ENCODE measurements at regions not wholly inside any gene's neighbourhood (a gene's known extent, or its start where the extent isn't known, plus 50 kb on each side); places are given as distances from the start of the nearest gene placed in this dataset.

- H3K9me3 ChIP-seq = no peaks in the 10 kb centered on the region
- no peak for DNase-seq (ENCODE audit: low spot score in 2 of 2)
- H3K27me3 ChIP-seq (ENCODE audit: low read depth) = no peaks in the 10 kb centered on the region
- H3K36me3 ChIP-seq (replicated peaks) = no peaks in the 10 kb centered on the region
- in situ Hi-C loops (cut with MboI; ENCODE audit: low sequenced_read_pairs) = no loop called here
- H3K4me1 ChIP-seq = peaks cover 3% of the 10 kb centered on the region; the same call in 1 of the 2 replicates
- H3K4me3 ChIP-seq = no peak overlapping the region
Measured at GRCh38 chr12:88393017-88393767, 187.1 kb downstream of the KITLG start.

- Histone ChIP-seq H3K27me3 (ENCODE audit: low read depth) (no peaks in the 10 kb centered on the region), H3K4me3 (no peak overlapping the region), H3K9me3 (no peaks in the 10 kb centered on the region), H3K36me3 (replicated peaks) (no peaks in the 10 kb centered on the region), H3K4me1 (no peaks in the 10 kb centered on the region)
- no peak for DNase-seq (ENCODE audit: low spot score in 2 of 2)
- in situ Hi-C loops (cut with MboI; ENCODE audit: low sequenced_read_pairs) = no loop called here
Measured at GRCh38 chr12:88398031-88398430, 182.2 kb downstream of the KITLG start.

DNA sequence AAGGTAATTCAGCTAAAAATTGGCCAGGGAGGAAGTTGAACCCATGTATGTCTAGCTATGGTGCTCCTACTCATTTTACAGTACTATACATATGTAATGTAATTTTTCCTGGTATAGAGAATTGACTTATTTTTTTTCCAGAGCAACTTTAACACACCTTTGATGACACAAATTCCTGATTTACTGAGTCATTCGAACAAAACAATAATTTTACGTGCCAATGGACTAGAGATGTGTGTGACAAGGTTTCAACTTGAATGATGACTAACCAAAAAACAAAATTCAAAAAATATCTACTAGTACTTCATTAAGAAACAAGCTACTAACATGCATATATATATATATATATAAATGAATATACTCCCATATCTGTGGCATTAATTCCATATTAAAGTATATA, 180.5 kb downstream of the KITLG start:
- no peaks in the 10 kb centered on the region for H3K27me3 ChIP-seq (ENCODE audit: low read depth)
- H3K36me3 ChIP-seq (replicated peaks) = no peaks in the 10 kb centered on the region
- H3K4me1 ChIP-seq = no peaks in the 10 kb centered on the region
- in situ Hi-C loops (cut with MboI; ENCODE audit: low sequenced_read_pairs) = no loop called here
- no peaks in the 10 kb centered on the region for H3K9me3 ChIP-seq
- no peak for DNase-seq (ENCODE audit: low spot score in 2 of 2)
- H3K4me3 ChIP-seq = no peak overlapping the region

GRCh38 chr12:88400302-88400701, 180.0 kb downstream of the KITLG start:
- in situ Hi-C loops (cut with MboI; ENCODE audit: low sequenced_read_pairs) = no loop called here
- Histone ChIP-seq H3K4me3 (no peak overlapping the region), H3K4me1 (no peaks in the 10 kb centered on the region), H3K36me3 (replicated peaks) (no peaks in the 10 kb centered on the region), H3K9me3 (no peaks in the 10 kb centered on the region), H3K27me3 (ENCODE audit: low read depth) (no peaks in the 10 kb centered on the region)
- DNase-seq (ENCODE audit: low spot score in 2 of 2) = no peak

DNA sequence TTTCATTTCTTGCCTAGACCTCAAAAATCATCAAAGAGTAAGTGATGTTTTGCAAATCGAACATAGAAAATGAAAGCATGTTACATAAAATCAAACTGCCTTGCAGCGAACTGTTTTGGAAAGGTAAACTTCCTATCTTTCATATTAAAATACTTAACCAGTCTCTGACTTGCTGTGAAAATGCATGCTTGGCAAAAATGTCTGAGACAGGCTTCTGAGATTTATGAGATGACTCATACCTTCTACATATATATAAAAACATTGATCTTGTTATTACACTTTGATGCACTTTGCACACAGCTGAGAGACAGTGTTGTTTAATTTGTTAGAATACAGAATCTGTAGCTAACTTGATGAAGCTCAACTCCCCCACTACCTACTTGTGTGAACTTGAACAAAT, 179.1 kb downstream of the KITLG start:
- Histone ChIP-seq H3K4me1 (no peaks in the 10 kb centered on the region), H3K4me3 (no peak overlapping the region), H3K27me3 (ENCODE audit: low read depth) (no peaks in the 10 kb centered on the region), H3K9me3 (no peaks in the 10 kb centered on the region), H3K36me3 (replicated peaks) (no peaks in the 10 kb centered on the region)
- DNase-seq (ENCODE audit: low spot score in 2 of 2) = no peak
- in situ Hi-C loops (cut with MboI; ENCODE audit: low sequenced_read_pairs) = no loop called here

DNA sequence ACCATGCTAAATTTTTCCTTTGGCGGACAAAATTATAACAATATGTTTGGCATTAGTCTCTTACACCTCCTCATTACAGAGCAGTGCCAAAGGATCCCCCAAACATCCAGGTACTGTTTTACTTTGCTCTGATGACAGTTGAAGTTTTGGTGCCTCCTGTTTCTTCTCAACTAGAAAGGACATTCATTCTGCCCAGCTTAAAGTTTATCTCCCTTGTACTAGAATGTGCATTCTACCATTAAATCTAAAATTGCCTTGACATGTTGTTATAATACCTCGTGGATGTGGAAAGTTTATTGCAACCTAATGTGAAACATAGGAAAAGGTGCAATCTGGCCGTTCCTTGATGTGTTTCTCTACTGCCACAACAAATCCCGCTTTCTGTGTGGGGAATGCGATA, 173.4 kb downstream of the KITLG start:
- Histone ChIP-seq H3K4me3 (no peak overlapping the region), H3K4me1 (no peaks in the 10 kb centered on the region), H3K36me3 (replicated peaks) (no peaks in the 10 kb centered on the region), H3K27me3 (ENCODE audit: low read depth) (no peaks in the 10 kb centered on the region), H3K9me3 (no peaks in the 10 kb centered on the region)
- DNase-seq (ENCODE audit: low spot score in 2 of 2) = no peak
- in situ Hi-C loops (cut with MboI; ENCODE audit: low sequenced_read_pairs) = no loop called here

DNA sequence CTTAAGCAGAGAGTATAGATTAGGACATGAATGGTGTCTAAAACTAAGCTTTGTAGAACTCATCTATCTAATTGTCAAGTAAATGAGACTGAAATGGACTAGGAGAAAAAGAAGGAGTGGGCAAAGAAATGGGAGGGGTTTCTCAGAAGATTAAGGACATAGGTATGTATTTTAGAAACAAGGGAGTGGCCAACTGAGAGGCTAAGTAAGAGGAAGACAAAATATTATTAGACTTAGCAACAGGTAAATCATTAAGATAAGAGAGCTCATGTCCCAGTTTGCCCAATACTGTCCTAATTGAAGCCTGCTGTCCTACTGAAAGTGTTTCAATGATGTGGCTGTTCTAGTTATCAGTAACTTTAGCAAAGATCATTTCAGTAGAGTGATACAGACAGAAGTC, 171.4 kb downstream of the KITLG start:
- H3K4me3 ChIP-seq = no peak overlapping the region
- in situ Hi-C loops (cut with MboI; ENCODE audit: low sequenced_read_pairs) = no loop called here
- no peaks in the 10 kb centered on the region for H3K4me1 ChIP-seq
- no peaks in the 10 kb centered on the region for H3K27me3 ChIP-seq (ENCODE audit: low read depth)
- DNase-seq (ENCODE audit: low spot score in 2 of 2) = no peak
- no peaks in the 10 kb centered on the region for H3K36me3 ChIP-seq (replicated peaks)
- no peaks in the 10 kb centered on the region for H3K9me3 ChIP-seq

DNA sequence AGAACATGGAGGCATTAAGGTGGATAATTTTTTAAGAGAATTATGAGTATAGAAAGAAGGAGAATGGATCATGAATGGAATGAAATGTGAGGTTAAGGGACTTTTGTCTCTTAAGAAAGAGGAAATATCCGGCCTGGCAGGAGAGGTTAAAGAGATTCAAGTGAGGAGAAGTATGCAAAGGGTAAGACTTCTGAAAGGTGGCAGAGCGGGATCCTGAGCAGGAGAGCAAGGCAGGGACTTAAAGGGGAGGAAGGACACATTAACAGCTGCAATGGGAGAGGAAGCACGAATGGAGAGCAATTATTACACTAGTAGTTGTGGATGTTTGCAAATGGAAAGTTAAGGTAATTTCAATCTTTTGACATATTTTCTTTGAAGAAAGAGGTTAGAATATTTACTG, 171.0 kb downstream of the KITLG start:
- Histone ChIP-seq H3K4me1 (no peaks in the 10 kb centered on the region), H3K4me3 (no peak overlapping the region), H3K9me3 (no peaks in the 10 kb centered on the region), H3K36me3 (replicated peaks) (no peaks in the 10 kb centered on the region), H3K27me3 (ENCODE audit: low read depth) (no peaks in the 10 kb centered on the region)
- DNase-seq (ENCODE audit: low spot score in 2 of 2) = no peak
- in situ Hi-C loops (cut with MboI; ENCODE audit: low sequenced_read_pairs) = no loop called here

GRCh38 chr12:88411689-88412088, 168.6 kb downstream of the KITLG start:
- H3K4me3 ChIP-seq = no peak overlapping the region
- in situ Hi-C loops (cut with MboI; ENCODE audit: low sequenced_read_pairs) = no loop called here
- H3K9me3 ChIP-seq = no peaks in the 10 kb centered on the region
- no peaks in the 10 kb centered on the region for H3K27me3 ChIP-seq (ENCODE audit: low read depth)
- H3K4me1 ChIP-seq = no peaks in the 10 kb centered on the region
- DNase-seq (ENCODE audit: low spot score in 2 of 2) = no peak
- H3K36me3 ChIP-seq (replicated peaks) = no peaks in the 10 kb centered on the region

- no peaks in the 10 kb centered on the region for H3K9me3 ChIP-seq
- H3K4me3 ChIP-seq = no peak overlapping the region
- H3K36me3 ChIP-seq (replicated peaks) = no peaks in the 10 kb centered on the region
- in situ Hi-C loops (cut with MboI; ENCODE audit: low sequenced_read_pairs) = no loop called here
- no peaks in the 10 kb centered on the region for H3K27me3 ChIP-seq (ENCODE audit: low read depth)
- H3K4me1 ChIP-seq = no peaks in the 10 kb centered on the region
- no peak for DNase-seq (ENCODE audit: low spot score in 2 of 2)
Measured at GRCh38 chr12:88413646-88414045, 166.6 kb downstream of the KITLG start.

DNA sequence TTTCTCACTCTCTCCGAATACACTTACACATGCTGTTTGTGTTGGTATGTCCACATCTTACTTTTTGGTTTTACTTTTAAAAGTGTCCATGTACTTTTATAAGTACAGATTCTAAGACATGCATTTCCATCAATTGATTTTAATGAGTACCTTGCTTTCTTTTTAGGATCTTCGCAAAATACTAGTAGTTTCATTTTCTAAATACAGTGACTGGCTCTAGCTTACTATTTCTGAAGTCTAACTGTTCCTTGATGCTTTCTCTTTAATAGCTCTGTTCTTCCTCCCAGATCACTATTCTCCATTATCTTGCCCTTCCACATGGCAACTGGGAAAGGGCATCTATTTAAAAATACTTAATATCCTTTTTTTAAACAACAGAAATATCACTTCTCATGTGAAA, 164.1 kb downstream of the KITLG start:
- no peak for DNase-seq (ENCODE audit: low spot score in 2 of 2)
- Histone ChIP-seq H3K36me3 (replicated peaks) (no peaks in the 10 kb centered on the region), H3K27me3 (ENCODE audit: low read depth) (no peaks in the 10 kb centered on the region), H3K4me1 (no peaks in the 10 kb centered on the region), H3K4me3 (no peak overlapping the region), H3K9me3 (no peaks in the 10 kb centered on the region)
- in situ Hi-C loops (cut with MboI; ENCODE audit: low sequenced_read_pairs) = no loop called here

- H3K9me3 ChIP-seq = no peaks in the 10 kb centered on the region
- in situ Hi-C loops (cut with MboI; ENCODE audit: low sequenced_read_pairs) = no loop called here
- H3K36me3 ChIP-seq (replicated peaks) = no peaks in the 10 kb centered on the region
- DNase-seq (ENCODE audit: low spot score in 2 of 2) = no peak
- no peaks in the 10 kb centered on the region for H3K4me1 ChIP-seq
- no peaks in the 10 kb centered on the region for H3K27me3 ChIP-seq (ENCODE audit: low read depth)
- no peak overlapping the region for H3K4me3 ChIP-seq
Measured at GRCh38 chr12:88416786-88417185, 163.5 kb downstream of the KITLG start.

- in situ Hi-C loops (cut with MboI; ENCODE audit: low sequenced_read_pairs) = no loop called here
- H3K36me3 ChIP-seq (replicated peaks) = no peaks in the 10 kb centered on the region
- H3K9me3 ChIP-seq = no peaks in the 10 kb centered on the region
- no peak overlapping the region for H3K4me3 ChIP-seq
- H3K4me1 ChIP-seq = no peaks in the 10 kb centered on the region
- no peak for DNase-seq (ENCODE audit: low spot score in 2 of 2)
- no peaks in the 10 kb centered on the region for H3K27me3 ChIP-seq (ENCODE audit: low read depth)
Measured at GRCh38 chr12:88417531-88417930, 162.7 kb downstream of the KITLG start.

GRCh38 chr12:88418856-88419497, 161.3 kb downstream of the KITLG start:
- H3K4me3 ChIP-seq = no peak overlapping the region
- H3K36me3 ChIP-seq (replicated peaks) = no peaks in the 10 kb centered on the region
- no peaks in the 10 kb centered on the region for H3K4me1 ChIP-seq
- in situ Hi-C loops (cut with MboI; ENCODE audit: low sequenced_read_pairs) = no loop called here
- no peaks in the 10 kb centered on the region for H3K27me3 ChIP-seq (ENCODE audit: low read depth)
- no peaks in the 10 kb centered on the region for H3K9me3 ChIP-seq
- DNase-seq (ENCODE audit: low spot score in 2 of 2) = no peak

GRCh38 chr12:88419794-88420193, 160.5 kb downstream of the KITLG start:
- Histone ChIP-seq H3K27me3 (ENCODE audit: low read depth) (no peaks in the 10 kb centered on the region), H3K4me3 (no peak overlapping the region), H3K4me1 (no peaks in the 10 kb centered on the region), H3K36me3 (replicated peaks) (no peaks in the 10 kb centered on the region), H3K9me3 (no peaks in the 10 kb centered on the region)
- in situ Hi-C loops (cut with MboI; ENCODE audit: low sequenced_read_pairs) = no loop called here
- no peak for DNase-seq (ENCODE audit: low spot score in 2 of 2)

All from HAP-1 (cell line).